G401.6 (cell line): ENCODE measurements at regions not wholly inside any gene's neighbourhood (a gene's known extent, or its start where the extent isn't known, plus 50 kb on each side); places are given as distances from the start of the nearest gene placed in this dataset.
"Not testable (repeated sequence)": the region's sequence is repeated elsewhere in the genome, so short reads cannot be mapped to it uniquely, and the experiment has no call there.

Source experiments
- FAIRE-seq: peaks from 2 replicates; lab custom pipeline; 2012; peaks lifted over from hg19 to GRCh38; lab: Jason Lieb, UNC

DNA sequence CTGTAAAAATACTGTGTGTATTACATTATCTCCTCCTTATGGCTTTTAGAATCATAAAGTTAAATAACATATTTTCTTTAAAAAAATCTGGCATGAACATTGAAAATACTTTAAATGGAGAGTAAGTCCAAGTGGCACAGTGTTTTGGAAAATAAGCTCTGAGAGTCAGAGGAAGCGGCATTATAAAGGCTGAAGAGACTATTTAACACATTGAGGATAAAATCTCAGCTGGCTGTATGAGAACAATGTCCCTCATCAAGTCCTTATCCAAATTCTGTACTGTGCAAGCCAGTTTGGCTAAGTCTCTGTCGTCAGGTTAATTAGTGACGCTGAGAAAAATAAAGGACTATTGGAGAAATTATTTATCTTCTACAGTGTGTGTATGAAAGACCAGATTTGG is 245.5 kb downstream of the MFSD1 start:
- FAIRE-seq, result no peak

DNA sequence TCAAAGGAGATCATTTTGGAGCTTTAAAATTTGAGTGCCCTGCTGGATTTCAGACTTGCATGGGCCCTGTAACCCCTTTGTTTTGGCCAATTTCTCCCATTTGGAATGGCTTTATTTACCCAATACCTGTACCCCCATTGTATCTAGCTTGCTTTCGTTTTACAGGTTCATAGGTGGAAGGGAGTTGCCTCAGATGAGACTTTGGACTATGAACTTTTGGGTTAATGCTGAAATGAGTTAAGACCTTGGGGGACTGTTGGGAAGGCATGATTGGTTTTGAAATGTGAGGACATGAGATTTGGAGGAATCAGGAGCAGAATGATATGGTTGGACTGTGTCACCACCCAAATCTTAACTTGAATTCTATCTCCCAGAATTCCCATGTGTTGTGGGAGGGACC is 250.6 kb downstream of the MFSD1 start:
- FAIRE-seq, result not testable (repeated sequence)

DNA sequence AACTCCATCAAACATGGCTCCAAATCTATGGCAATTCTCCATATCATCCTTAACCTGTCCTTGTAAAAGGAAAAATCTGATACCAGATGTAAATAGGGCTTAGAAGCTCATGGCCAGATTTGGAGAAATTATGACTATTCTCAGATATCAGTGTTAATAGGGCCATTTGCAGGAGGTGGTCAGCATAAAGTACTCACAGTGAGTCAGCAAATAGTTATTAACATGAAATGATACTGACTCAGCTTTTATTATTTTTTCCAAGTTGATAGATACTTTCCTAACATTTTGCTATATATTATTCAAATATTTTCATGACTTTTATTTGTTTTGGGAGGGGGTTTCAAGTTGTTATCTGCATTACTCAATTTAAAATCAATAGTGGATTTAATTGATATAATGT is 255.8 kb downstream of the MFSD1 start:
- FAIRE-seq, result no peak

DNA sequence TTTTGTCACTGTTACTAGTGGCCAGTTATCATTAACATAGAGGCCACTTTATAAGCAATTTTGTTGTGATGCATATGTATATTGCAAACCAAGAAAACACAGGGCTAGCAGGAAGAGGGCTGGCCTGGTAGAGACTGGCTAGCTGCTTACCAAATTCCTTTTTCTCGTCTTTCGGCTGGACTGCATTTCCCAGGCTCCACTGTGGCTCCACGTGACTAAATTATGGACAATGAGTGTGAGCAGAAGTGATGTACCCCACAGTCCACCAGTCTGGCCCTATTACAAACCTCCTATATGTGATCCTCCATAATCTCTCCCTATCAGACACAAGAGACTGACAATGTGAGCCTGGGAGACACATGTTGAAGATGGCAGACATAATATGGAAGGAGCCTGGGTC is 257.0 kb downstream of the MFSD1 start:
- FAIRE-seq, result no peak

DNA sequence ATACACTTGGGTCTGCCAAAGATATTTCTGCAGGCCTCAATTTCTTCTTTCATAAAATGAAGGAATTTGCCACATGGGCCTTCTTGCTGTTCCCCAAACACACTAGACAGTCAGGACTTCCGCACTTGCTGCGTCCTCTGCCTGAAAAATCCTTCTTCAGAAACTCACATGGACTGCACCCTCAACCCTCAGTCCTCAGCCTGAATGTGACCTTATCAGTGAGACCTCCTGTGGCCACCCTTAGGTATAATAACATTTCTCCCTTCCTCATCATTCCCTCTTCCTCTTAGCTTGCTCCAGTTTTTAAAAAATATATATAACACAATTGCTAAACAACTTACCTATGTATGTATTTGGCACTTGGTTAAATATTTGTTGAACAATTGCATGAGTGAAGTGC is 257.5 kb downstream of the MFSD1 start:
- no peak for FAIRE-seq

DNA sequence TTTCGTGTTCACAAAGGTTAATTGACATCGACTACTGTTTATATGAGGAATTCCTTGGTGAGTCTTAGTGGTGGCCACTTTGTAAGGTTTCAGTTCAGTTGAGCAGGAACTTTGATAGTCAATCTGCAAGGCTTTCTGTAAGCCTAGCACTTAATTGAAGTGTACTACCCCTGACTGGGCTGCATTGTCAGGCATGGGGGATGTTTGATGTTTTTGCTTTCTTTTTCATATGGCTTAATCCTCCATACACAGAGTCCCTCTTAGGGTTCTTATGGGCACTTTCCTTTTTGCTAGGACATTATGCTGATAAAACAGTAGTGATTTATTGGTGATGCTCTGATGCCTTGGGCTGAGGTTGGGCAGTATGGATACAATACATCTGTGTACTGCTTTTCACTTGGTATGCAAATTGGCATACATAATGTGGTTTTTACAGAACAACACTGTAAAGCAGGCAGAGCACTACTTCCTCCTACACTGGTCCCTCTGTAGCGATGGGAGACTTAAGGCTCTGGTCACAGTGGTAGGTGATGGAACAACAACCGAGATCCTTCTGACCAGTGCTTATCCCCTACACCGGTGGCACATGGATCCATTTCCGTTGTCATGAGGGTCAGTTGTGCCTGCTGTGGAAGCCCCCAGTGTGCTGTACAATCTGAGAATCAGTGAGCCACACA is 261.0 kb downstream of the MFSD1 start:
- no peak for FAIRE-seq

DNA sequence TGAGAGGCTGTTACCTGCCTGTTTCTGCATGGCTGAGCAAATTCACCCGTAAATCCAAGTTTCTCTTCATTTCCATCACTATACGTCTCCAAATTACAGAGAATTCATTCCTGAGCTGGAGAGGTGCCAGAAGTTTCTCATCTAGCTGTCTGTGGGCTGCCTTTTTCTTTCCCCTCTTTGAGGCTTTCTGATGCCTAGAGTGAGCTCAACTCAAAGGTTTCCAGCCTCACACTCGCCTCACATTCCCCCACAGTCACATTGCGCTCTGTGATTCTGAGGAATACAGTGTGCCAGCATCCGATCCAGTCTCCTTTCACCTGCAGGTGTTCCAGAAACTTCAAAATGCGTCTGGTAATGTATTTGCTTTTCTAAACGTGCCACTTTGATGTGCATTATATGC is 267.2 kb downstream of the MFSD1 start, which contains the start of gene IQCJ:
Gene IQCJ, plus strand, starts transcription at position 229 of the 400 bp plus-strand sequence.
- no peak for FAIRE-seq

DNA sequence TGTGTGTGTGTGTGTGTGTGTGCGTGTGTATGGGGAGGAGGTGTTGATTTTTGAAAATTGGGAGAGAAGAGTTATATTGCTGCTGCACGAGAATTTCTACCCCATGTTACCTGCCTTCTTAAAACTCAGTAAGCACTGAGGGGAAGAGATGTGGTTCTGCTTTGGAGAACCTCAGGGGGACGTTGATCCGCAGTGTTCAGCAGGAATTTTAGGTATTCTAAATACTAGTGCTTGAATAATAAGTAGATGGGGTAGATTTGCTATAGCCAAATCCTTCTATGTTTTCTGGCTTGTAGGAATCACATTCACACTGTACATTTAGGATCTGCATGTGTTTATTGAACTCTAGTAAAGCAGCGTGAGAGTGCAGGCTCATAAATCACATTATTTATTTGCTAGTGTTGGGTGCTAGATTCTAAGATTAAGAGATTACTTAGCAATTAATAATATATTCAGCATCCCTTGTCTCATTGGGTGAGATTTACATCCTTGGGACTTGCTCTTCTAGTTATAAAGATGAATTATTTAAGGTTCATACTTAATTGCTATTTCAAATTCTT is 268.1 kb downstream of the MFSD1 start:
- no peak for FAIRE-seq

DNA sequence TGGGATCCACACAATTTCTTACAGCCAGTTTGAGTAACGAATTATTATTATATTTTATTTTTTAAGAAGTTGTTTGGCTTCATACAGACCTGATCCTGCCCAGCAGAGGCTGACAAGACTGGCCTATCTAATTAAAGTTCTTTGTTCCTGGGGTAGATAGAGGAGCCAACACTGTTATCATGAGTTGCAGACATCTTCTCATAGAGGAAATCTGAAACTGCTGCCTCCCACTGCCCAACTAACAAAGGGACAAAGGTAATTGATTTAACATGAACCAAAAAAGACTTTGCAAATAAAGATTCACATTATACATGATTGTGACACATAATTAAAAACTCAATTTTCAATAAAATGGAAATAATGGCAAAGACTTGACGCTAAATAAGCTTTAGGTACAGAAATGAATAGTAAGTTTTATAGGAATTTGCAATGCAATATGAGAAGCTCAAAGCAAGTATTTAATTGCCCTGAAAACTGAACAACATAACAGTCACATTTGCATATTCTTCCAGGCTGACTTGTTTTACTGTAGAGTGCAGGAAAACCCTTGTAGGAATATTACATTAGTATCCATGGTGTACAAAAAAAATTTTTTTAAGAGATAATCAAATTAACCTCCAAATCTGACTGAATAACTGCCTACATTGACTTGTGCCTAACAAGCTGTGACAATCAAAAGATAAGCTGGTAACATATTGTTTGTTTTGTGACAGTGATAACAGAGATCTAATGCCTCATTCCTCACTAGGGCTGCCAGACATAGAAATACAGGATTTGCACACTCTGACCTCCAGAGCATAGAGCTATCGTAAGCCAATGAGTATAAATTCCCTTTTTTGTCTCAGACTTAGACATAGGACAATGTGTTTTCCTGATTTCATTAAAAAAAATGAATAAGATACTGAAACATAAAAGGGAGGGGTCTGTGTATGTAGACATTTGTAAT is 273.2 kb downstream of the MFSD1 start:
- no peak for FAIRE-seq

DNA sequence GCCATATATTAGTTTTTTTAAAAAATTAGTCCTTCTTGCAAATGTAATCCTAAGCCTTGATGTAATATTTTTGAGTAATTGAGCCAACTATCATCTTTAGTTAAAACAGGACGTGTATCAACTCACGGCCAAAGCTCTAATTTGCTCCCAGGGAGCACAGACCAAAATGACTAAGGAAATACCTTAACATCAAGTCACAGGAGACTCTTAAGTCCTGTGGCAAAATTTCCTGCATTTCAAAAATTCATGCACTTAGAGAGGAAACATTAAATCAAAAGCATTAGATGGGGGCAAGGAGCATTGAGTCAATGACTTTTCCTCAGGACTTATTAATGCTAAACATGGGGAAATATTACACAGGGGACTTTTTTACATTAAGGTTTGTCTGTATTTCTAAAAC is 276.0 kb downstream of the MFSD1 start:
- FAIRE-seq, result no peak

DNA sequence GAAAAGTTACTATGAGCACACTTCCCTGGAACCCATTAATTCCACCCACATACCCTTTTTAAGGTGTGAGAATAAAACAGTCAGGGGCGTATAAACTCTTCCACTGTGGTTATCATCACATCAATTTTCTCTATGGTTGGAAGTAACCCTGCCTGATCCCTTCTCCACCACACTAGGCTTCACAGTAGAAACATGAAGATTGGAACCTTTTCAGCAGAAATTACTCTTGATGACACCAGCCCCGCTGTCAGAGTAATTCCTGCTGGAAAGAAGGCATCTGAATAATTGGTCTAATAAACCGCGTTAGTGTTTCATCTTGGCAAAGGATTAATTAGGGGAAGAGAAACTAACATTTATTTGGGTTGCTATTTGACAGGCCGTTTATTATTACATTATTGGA is 278.4 kb downstream of the MFSD1 start:
- FAIRE-seq, result no peak

DNA sequence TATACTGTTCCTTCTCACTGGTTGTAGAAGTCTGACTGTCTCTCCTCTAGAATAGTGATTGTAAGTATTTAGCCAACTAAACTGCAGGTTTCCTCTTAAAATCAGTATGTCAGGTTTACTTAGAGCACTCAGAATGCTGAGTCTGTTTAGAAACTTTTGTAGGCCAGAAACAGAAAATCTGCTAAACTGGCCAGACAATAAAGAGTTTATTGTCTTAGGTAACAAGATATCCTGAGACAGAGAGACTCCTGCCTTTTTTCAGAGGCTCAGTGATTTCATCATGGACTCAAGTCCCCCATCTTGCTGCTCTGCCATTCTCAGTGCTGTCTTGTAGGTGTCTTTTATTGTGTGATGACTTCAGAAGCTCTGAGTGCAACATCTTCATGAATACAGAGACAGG is 279.0 kb downstream of the MFSD1 start:
- FAIRE-seq, result no peak

DNA sequence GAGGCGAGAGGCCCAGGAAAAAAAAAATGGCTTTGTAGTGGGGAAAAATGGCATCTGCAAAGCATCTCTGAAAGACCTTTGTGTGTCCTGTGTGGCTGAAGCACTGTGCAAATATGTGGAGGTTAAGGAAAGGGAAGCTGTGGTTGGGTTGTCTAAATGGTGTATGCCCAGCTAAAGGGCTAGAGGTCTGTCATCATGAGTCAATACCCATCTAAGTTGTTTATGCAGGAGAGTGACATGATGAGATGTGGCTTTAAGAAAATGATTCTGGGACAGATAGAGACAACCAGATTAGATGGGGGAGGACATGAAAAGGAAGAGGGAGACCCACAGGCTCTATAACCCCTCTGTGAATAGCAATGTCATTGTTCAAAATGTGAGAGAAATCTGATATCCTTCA is 280.7 kb downstream of the MFSD1 start:
- FAIRE-seq, result no peak

DNA sequence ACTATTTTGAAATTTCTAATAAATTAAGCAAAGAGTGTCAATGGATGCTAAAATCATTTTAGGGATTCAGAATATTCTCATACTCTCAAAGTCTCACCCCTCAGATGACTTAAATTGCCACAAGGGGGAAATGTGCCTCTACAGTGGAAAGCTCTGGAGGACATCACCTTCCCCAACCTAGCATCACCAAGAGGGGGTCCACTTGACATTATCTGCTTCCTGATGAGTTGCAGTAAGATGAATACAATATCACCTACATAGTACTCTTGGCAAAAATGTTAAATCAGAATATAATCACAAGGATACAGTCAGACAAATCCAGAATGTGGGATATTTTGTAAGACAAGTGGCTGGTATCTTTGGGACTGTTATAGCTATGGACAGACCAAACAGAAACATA is 290.1 kb downstream of the MFSD1 start:
- no peak for FAIRE-seq

DNA sequence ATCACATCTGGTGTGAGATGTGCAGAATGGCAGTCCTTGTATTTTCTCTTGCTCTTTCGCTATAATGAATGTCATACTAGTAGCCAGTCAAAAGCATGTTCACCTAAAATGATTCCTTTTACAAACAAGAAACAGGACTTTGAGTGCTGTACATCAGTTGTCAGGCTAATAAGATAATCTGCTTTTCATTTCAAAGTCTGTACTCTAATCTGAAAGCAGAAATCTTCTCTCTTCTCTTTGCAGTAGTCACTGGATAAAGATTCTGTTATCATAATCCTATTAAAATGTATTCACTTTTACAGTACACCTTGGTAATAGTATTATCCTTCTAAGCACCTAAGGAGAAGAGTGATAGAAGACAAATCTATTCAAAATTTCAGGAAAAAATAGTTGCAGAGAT is 300.1 kb downstream of the MFSD1 start:
- FAIRE-seq, result no peak

DNA sequence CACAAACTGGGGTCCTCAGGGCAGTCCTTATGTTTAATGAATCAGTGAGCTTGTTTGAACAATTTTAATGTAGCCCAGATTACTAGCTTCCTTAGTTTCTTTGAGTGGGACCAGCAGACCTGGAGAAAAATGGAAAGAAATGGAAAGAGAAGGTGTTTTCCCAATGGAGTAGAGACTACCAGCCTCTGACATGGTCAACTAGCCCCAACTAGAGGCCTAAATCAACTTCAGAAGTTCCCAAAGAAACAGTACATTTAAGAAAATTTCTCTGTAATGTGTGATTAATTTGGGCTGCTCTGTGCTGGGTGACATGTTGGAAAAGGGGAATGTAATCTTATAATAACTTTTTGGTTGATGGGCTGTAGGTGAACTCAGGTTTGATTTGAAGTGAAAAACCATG is 310.9 kb downstream of the MFSD1 start:
- no peak for FAIRE-seq

DNA sequence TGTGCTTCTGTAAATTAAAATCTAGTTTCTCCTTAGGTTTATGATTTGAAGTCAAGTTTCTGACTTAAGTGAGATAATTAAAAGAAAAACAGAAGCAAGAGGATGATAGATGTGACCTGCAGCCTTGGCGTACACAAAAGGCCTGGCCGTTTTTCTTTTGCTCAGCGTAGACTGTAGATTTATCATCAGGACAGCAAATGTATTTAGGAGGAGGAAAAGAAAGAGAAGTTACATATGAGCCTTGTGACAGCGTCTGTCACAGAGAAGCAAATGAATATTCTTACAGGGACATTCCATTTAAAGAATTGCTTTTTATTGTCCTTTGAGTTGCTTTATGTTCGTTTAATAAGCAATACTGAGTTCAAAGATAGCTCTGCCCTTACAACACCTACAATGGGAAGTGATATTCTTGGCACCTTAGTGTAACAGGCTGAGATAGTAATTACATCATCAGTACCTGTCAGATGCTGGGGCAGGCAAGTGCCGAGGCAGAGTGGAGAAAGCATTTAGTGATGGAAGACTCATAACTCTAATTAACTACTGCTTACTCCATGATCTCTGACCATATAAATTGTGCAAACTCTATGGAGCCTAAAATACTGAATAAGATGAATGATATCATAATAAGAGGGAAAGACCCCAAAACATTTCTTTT is 311.5 kb downstream of the MFSD1 start:
- no peak for FAIRE-seq

DNA sequence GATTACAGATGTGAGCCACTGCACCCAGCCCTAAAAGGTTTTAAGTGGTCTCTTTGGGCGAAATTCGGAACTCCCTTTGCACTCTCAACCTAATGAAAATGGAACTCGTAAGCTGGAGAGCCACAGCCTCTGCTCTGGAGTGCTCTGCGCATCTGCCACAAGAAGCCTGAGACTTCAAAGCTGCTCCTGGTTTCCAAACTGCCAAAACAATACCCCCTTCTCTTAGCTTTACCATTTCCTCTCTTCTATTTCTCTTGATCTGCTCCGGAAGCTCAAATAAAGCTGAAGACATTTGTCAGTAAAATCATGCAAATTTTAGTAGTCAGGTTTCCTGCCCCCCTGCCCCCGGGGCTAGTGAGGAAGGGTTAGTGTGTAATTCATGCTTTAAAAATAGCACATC is 312.7 kb downstream of the MFSD1 start:
- no peak for FAIRE-seq

DNA sequence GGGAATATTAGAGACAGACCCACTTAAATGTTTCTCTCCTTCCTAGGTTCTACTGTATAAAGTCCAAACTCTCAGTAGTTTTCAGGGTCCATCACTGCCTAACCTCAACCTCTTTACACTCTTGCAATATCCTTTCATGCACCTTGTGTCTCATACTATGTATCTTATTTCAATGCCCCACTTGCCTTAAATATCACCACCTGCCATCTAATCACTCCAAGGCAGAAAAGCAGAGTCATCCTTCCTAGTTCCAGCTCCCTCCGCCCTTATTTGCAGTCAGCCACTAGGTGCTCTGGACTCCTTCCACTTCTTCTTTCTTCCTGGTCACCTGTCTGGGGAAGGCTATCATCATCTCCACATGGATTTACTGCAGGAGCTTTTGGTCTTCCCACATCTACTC is 322.0 kb downstream of the MFSD1 start:
- no peak for FAIRE-seq

DNA sequence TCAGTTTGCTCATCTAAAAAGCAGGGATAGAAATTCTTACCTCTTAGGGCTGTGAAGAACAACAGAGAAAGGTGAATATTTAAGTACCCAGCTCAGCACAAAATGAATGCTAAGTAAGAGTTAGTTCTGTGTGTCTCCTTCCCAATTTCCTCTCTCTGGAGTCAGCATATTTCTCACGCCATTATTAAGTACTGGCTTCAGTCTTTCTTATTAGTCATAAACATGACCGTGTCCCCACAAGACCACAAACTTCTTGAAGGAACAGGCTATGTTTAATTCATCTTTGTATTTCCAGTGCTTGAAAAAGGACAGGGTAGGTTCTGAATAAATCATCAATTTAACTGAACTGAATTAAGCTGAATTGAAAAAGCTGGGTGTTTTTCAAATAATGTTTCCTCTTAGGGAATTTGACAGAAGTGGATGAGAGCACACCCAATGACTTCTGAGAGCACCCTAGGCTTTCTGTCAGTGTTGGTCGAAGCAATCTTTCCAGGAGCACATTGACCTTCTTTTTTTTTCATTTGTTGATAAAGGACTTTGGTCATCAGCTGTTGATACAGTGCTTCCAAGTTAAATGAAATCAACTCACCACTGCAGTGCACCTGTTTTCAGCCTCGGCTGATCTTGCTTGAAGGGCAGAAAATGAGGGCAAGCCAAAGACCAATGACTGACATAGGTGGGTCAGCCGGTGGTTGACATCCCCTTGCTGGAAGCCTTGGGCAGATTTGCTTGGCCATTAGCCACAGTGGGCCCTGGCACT is 324.6 kb downstream of the MFSD1 start:
- FAIRE-seq, result no peak

DNA sequence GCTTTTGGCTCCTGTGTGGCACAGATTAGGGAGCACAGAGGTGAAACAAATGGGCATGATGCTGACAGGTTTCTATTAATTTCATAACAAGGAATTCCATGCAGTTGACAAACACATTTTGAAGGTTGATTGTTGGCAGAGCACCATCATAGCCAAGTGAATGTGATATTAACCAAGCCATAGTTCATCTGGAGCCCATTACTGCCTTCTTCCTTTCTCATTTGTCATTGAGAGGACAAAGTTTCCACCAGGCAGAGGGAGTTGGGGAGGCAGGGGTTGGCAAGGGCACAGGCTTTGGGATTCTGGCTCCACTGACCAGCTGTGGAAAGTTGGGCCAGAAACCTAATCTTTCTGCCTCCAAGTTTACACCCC is 325.2 kb downstream of the MFSD1 start:
- FAIRE-seq, result no peak

DNA sequence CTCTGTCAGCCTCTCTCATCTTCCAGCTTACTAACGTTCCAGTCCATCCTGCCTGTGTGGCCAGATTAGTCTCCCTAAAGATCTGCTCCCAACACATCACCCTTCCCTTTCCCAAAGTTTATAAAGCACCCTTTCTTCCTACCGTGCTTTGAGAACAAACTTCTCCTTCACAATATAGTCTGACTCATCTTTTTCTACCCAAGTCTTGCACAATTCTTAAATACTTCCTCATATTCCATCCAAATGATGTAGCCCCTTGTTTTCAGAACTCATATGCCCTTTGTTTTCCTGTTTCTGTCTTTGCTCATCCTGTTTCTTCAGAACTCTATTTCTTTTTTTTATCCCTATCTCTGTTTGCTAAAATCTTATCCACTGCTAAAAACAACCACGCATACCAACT is 326.8 kb downstream of the MFSD1 start:
- no peak for FAIRE-seq
